HG03175 (cell line): ENCODE measurements at regions not wholly inside any gene's neighbourhood (a gene's known extent, or its start where the extent isn't known, plus 50 kb on each side); places are given as distances from the start of the nearest gene placed in this dataset.

ENCODE experiments used
- ATAC-seq: cut with Tn5 transposase; IDR thresholded peaks from one replicate; pipeline ENCODE4 v1.9.1; 2021; ENCODE audit warnings: mild to moderate bottlenecking, moderate library complexity; ENCODE audit not compliant: unreplicated experiment

- no peak for ATAC-seq
These were observed 557.0 kb downstream of the HAO1 start for GRCh38 chr20:7383216-7383615.

- no peak for ATAC-seq
These were observed 552.5 kb downstream of the HAO1 start for GRCh38 chr20:7387638-7388193.

DNA sequence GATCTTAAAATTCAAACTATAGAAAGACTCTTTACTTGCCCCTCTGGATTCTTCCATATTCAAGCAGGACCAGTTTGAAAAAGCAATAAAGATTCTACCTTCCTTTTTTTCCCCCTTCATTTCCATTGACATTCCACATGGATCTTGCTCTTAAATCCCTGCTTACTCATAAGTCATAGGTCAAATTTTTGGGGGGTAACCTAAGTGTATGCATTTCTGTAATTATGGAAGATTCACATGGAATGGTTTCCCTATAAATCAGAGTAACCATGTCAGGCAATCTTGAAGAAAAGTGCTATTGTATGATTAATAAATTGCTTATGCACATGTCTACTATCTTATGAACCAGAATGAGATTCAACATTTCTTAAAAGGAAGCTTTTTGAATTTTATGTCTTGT lies 551.0 kb downstream of the HAO1 start:
- ATAC-seq: no peak

- ATAC-seq: no peak
These were observed 547.6 kb downstream of the HAO1 start for GRCh38 chr20:7392542-7393206.

- no peak for ATAC-seq
These were observed 541.1 kb downstream of the HAO1 start for GRCh38 chr20:7399114-7399513.

- no peak for ATAC-seq
These were observed 540.7 kb downstream of the HAO1 start for GRCh38 chr20:7399575-7399974.

DNA sequence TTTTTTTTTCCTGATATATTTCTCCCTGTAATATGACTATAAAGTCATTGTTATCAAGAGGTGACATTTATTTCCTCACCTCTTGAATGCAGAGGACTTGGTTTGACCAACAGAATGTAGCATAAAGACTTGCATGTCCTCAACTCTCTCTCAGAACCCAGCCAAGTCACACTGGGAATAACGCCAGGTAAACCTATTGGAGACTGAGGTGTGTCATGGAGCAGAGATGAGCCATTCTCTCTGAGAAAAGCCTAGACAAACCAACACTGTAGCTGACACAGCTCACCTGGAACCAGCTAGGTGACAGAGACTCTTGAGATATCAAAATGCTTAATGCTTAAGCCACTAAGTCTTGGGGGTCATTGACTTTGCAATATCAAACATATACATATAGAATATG lies 533.6 kb downstream of the HAO1 start:
- ATAC-seq: no peak

GRCh38 chr20:7410150-7410549 lies 530.1 kb downstream of the HAO1 start:
- ATAC-seq: no peak

- no peak for ATAC-seq
These were observed 529.2 kb downstream of the HAO1 start for GRCh38 chr20:7411075-7411474.

GRCh38 chr20:7415427-7415826 lies 524.8 kb downstream of the HAO1 start:
- no peak for ATAC-seq

GRCh38 chr20:7416382-7416781 lies 523.9 kb downstream of the HAO1 start:
- no peak for ATAC-seq

DNA sequence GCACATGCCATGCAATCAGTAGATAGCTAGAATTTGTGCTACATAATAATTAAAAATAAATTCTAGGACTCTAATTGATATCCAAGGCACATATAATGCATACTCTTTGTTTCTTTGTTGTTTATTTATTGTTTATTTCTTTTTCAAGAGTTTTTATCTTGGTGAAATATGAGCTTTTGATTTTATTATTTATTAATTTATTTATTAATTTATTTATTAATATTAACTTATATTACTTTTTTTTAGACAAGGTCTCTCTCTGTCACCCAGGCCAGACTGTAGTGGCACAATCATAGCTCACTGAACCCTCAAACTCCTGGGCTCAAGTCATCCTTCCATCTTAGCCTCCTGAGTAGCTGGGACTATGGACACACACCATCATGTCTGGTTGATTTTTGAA lies 519.9 kb downstream of the HAO1 start:
- no peak for ATAC-seq

- no peak for ATAC-seq
These were observed 513.3 kb downstream of the HAO1 start for GRCh38 chr20:7426890-7427496.

GRCh38 chr20:7428946-7429345 lies 511.3 kb downstream of the HAO1 start:
- no peak for ATAC-seq

- ATAC-seq: no peak
These were observed 507.6 kb downstream of the HAO1 start for GRCh38 chr20:7432612-7433011.

- no peak for ATAC-seq
These were observed 502.9 kb downstream of the HAO1 start for GRCh38 chr20:7437311-7437710.

GRCh38 chr20:7449269-7449668 lies 491.0 kb downstream of the HAO1 start:
- ATAC-seq: no peak

DNA sequence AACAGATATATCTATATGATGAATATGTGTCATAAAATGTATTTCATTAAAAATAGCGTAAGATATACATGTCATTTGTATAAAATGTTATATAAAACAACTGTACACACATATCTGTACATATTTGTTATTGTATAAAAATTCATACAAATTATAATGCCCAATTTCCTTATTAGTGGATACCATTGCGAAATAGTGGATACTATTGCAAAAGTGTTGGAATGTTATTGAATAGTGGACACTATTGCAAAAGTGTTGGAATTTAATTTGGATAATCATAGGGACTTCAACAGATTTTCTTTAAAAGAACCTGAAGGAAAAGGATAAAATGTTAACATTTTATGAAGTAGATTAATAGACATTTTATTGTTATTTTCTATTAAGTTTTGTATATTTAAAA lies 487.4 kb downstream of the HAO1 start:
- no peak for ATAC-seq

GRCh38 chr20:7454047-7454446 lies 486.2 kb downstream of the HAO1 start:
- no peak for ATAC-seq

- no peak for ATAC-seq
These were observed 481.8 kb downstream of the HAO1 start for GRCh38 chr20:7458459-7458858.

DNA sequence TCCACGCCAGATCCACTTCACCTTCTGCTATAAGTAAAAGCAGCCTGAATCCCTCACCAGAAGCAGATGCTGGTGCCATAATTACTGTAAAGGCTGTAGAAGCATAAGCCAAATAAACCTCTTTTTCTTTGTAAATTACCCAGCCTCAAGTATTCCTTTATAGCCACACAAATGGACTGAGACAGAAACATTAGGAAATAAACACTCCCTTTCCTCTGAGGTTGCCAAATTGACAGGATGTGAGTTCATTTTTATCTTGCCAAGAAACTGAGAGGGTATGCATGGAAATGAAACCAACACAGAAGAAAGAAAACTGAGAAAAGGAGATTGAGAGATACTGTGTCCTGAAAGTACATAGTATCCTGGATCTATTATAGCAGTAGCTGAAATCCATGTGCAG lies 481.2 kb downstream of the HAO1 start:
- no peak for ATAC-seq

- no peak for ATAC-seq
These were observed 477.0 kb downstream of the HAO1 start for GRCh38 chr20:7463290-7463689.

DNA sequence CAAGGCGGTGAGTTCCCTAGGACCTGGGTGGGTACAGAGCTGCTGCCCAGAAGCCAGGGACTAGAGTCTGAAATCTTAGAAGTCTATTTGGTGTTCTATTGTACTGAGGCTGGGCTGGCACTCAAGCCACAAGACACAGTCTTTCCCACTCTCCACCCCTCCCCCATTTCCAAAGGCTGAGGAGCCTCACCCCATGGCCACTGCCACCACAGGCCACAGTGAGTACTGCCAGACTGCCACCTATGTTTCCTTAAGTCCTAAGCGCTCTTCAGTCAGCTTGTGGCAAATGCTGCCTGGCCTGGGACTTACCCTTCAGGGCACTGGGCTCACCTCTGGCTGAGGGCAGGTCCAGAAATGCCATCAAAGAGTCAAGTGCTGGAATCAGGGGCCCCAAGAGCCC lies 469.3 kb downstream of the HAO1 start:
- no peak for ATAC-seq
